HL-60 (cell line): ENCODE measurements at regions not wholly inside any gene's neighbourhood (a gene's known extent, or its start where the extent isn't known, plus 50 kb on each side); places are given as distances from the start of the nearest gene placed in this dataset.

Experiments used
- POLR2AphosphoS5 ChIP-seq: IDR thresholded peaks from 2 replicates; pipeline ENCODE4 v1.6.1; 2012; ENCODE audit warnings: low read depth
- SPI1 ChIP-seq: IDR thresholded peaks from 2 replicates; pipeline ENCODE4 v1.6.1; 2012; ENCODE audit warnings: low read depth, mild to moderate bottlenecking, borderline replicate concordance
- TF ChIP-seq, protein P1 (sequence below): IDR thresholded peaks from one replicate; pipeline ENCODE4 v1.5.1; 2011; ENCODE audit warnings: low read length, control low read depth, inconsistent platforms; ENCODE audit not compliant: insufficient read depth
- TF ChIP-seq, protein P2 (sequence below): IDR thresholded peaks from 2 replicates; pipeline ENCODE4 v1.6.1; 2012; ENCODE audit warnings: low read depth; ENCODE audit not compliant: insufficient replicate concordance

- TF ChIP-seq, protein P1, sequence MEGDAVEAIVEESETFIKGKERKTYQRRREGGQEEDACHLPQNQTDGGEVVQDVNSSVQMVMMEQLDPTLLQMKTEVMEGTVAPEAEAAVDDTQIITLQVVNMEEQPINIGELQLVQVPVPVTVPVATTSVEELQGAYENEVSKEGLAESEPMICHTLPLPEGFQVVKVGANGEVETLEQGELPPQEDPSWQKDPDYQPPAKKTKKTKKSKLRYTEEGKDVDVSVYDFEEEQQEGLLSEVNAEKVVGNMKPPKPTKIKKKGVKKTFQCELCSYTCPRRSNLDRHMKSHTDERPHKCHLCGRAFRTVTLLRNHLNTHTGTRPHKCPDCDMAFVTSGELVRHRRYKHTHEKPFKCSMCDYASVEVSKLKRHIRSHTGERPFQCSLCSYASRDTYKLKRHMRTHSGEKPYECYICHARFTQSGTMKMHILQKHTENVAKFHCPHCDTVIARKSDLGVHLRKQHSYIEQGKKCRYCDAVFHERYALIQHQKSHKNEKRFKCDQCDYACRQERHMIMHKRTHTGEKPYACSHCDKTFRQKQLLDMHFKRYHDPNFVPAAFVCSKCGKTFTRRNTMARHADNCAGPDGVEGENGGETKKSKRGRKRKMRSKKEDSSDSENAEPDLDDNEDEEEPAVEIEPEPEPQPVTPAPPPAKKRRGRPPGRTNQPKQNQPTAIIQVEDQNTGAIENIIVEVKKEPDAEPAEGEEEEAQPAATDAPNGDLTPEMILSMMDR: no peak
- TF ChIP-seq, protein P2, sequence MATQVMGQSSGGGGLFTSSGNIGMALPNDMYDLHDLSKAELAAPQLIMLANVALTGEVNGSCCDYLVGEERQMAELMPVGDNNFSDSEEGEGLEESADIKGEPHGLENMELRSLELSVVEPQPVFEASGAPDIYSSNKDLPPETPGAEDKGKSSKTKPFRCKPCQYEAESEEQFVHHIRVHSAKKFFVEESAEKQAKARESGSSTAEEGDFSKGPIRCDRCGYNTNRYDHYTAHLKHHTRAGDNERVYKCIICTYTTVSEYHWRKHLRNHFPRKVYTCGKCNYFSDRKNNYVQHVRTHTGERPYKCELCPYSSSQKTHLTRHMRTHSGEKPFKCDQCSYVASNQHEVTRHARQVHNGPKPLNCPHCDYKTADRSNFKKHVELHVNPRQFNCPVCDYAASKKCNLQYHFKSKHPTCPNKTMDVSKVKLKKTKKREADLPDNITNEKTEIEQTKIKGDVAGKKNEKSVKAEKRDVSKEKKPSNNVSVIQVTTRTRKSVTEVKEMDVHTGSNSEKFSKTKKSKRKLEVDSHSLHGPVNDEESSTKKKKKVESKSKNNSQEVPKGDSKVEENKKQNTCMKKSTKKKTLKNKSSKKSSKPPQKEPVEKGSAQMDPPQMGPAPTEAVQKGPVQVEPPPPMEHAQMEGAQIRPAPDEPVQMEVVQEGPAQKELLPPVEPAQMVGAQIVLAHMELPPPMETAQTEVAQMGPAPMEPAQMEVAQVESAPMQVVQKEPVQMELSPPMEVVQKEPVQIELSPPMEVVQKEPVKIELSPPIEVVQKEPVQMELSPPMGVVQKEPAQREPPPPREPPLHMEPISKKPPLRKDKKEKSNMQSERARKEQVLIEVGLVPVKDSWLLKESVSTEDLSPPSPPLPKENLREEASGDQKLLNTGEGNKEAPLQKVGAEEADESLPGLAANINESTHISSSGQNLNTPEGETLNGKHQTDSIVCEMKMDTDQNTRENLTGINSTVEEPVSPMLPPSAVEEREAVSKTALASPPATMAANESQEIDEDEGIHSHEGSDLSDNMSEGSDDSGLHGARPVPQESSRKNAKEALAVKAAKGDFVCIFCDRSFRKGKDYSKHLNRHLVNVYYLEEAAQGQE: no peak
- TF ChIP-seq SPI1 (no peak), POLR2AphosphoS5 (no peak)
Measured at GRCh38 chr6:22821664-22822320, 252.4 kb downstream of the HDGFL1 start.
